ENCODE measurements at regions not wholly inside any gene's neighbourhood (a gene's known extent, or its start where the extent isn't known, plus 50 kb on each side); places are given as distances from the start of the nearest gene placed in this dataset.

- TF ChIP-seq CTCF (conservative IDR thresholded peaks at IDR 0.05; ENCODE audit: low read length) (no peak), EZH2phosphoT487 (IDR thresholded peaks at IDR 0.05; ENCODE audit: borderline replicate concordance, low read depth, low read length) (no peak)
- CTCF ChIA-PET (ENCODE audit: unreplicated experiment) = no interaction called here
Measured at GRCh38 chr4:123619895-123620294, 223.3 kb downstream of the SPRY1 start.

GRCh38 chr4:123621072-123621705 lies 224.6 kb downstream of the SPRY1 start:
- no peak overlapping the region for H3K4me3 ChIP-seq (ENCODE audit: low read depth, low read length, poor library complexity, severe bottlenecking)
- no TSS peak for BruUV-seq (replicated peaks)
- ChIA-PET POLR2A (interaction anchor here (0.6 kb wide), 1 partner anchor 279 kb away, joined by 3 read pairs; no protein-coding TSS in a partner anchor), CTCF (ENCODE audit: unreplicated experiment) (no interaction called here)
- H3K27ac ChIP-seq (ENCODE audit: low read depth, low read length, poor library complexity, severe bottlenecking) = no peak overlapping the region
- intact Hi-C loops (cut with micrococcal nuclease; ENCODE audit: unreplicated experiment) = no loop called here
- no peaks in the 10 kb centered on the region for H3K79me2 ChIP-seq (ENCODE audit: insufficient read depth, low read depth, low read length)
- H3K4me2 ChIP-seq (ENCODE audit: low read length) = no peak overlapping the region
- no peaks in the 10 kb centered on the region for H3K9me3 ChIP-seq (ENCODE audit: low read length)
- TF ChIP-seq CTCF (conservative IDR thresholded peaks at IDR 0.05; ENCODE audit: low read length) = no peak
- TF ChIP-seq EZH2phosphoT487 (IDR thresholded peaks at IDR 0.05; ENCODE audit: borderline replicate concordance, low read depth, low read length) = no peak
- no peaks in the 10 kb centered on the region for H3K9me2 ChIP-seq (ENCODE audit: insufficient read depth, low read length)
- H2AFZ ChIP-seq (ENCODE audit: low read length) = no peak overlapping the region
- DNase-seq (ENCODE audit: low spot score) = no peak
- H4K20me1 ChIP-seq (ENCODE audit: insufficient read depth, low read length) = no peaks in the 10 kb centered on the region
- peaks cover 11% of the 10 kb centered on the region for H3K4me1 ChIP-seq (ENCODE audit: insufficient read depth, low read length, poor library complexity, severe bottlenecking)
- no peaks in the 10 kb centered on the region for H3K36me3 ChIP-seq (ENCODE audit: insufficient read depth, low read length)

More at GRCh38 chr4:123619895-123620294, 223.3 kb downstream of the SPRY1 start:
- BruUV-seq (replicated peaks) = no TSS peak
- no peaks in the 10 kb centered on the region for H3K36me3 ChIP-seq (ENCODE audit: insufficient read depth, low read length)
- no peak overlapping the region for H3K27ac ChIP-seq (ENCODE audit: low read depth, low read length, poor library complexity, severe bottlenecking)
- H2AFZ ChIP-seq (ENCODE audit: low read length) = no peak overlapping the region
- H4K20me1 ChIP-seq (ENCODE audit: insufficient read depth, low read length) = no peaks in the 10 kb centered on the region
- no peaks in the 10 kb centered on the region for H3K9me2 ChIP-seq (ENCODE audit: insufficient read depth, low read length)
- intact Hi-C loops (cut with micrococcal nuclease; ENCODE audit: unreplicated experiment) = no loop called here
- no peak overlapping the region for H3K4me2 ChIP-seq (ENCODE audit: low read length)
- H3K79me2 ChIP-seq (ENCODE audit: insufficient read depth, low read depth, low read length) = no peaks in the 10 kb centered on the region
- peaks cover 11% of the 10 kb centered on the region for H3K4me1 ChIP-seq (ENCODE audit: insufficient read depth, low read length, poor library complexity, severe bottlenecking)
- DNase-seq (ENCODE audit: low spot score) = no peak
- H3K9me3 ChIP-seq (ENCODE audit: low read length) = no peaks in the 10 kb centered on the region
- no peak overlapping the region for H3K4me3 ChIP-seq (ENCODE audit: low read depth, low read length, poor library complexity, severe bottlenecking)
- POLR2A ChIA-PET = no interaction called here

GRCh38 chr4:123622572-123622971 lies 226.0 kb downstream of the SPRY1 start:
- no peak for DNase-seq (ENCODE audit: low spot score)
- Histone ChIP-seq H3K4me2 (ENCODE audit: low read length) (no peak overlapping the region), H3K36me3 (ENCODE audit: insufficient read depth, low read length) (no peaks in the 10 kb centered on the region), H3K9me2 (ENCODE audit: insufficient read depth, low read length) (no peaks in the 10 kb centered on the region), H3K4me1 (ENCODE audit: insufficient read depth, low read length, poor library complexity, severe bottlenecking) (no peaks in the 10 kb centered on the region), H3K27ac (ENCODE audit: low read depth, low read length, poor library complexity, severe bottlenecking) (no peak overlapping the region), H2AFZ (ENCODE audit: low read length) (no peak overlapping the region), H3K79me2 (ENCODE audit: insufficient read depth, low read depth, low read length) (no peaks in the 10 kb centered on the region), H3K9me3 (ENCODE audit: low read length) (no peaks in the 10 kb centered on the region), H3K4me3 (ENCODE audit: low read depth, low read length, poor library complexity, severe bottlenecking) (no peak overlapping the region), H4K20me1 (ENCODE audit: insufficient read depth, low read length) (no peaks in the 10 kb centered on the region)
- ChIA-PET POLR2A (no interaction called here), CTCF (ENCODE audit: unreplicated experiment) (no interaction called here)
- TF ChIP-seq EZH2phosphoT487 (IDR thresholded peaks at IDR 0.05; ENCODE audit: borderline replicate concordance, low read depth, low read length) (no peak), CTCF (conservative IDR thresholded peaks at IDR 0.05; ENCODE audit: low read length) (0 out of 2 replicates have a peak, but pooled peaks have one; percentile 16)
- intact Hi-C loops (cut with micrococcal nuclease; ENCODE audit: unreplicated experiment) = no loop called here
- BruUV-seq (replicated peaks) = no TSS peak

Data from OCI-LY7 (cell line).